CD14-positive monocyte (primary cell): ENCODE measurements at regions not wholly inside any gene's neighbourhood (a gene's known extent, or its start where the extent isn't known, plus 50 kb on each side); places are given as distances from the start of the nearest gene placed in this dataset.

Source experiments
- DNase-seq, 3 donors: peaks; one replicate each; pipeline ENCODE4 v3.0.0-alpha.2; 2011 to 2022
- H2AFZ ChIP-seq: 2 replicates; pipeline ENCODE4 v1.6.0; 2012; ENCODE audit warnings: mild to moderate bottlenecking, low read depth, low read length, inconsistent platforms; ENCODE audit not compliant: insufficient read depth, poor library complexity, severe bottlenecking
- H3K27ac ChIP-seq, 2 donors: 1 replicate in 1 of 2; 2 replicates in 1 of 2; pipeline ENCODE4 v1.5.1; 2012 to 2013; ENCODE audit warnings: low read length in 2 of 2, control low read depth in 1 of 2, inconsistent platforms in 1 of 2, low read depth in 1 of 2, mild to moderate bottlenecking in 1 of 2
- H3K27me3 ChIP-seq, 2 donors: one replicate each; pipeline versions ENCODE4 v1.6.0 to v1.6.1; 2011 to 2013; ENCODE audit warnings: low read length in 2 of 2; ENCODE audit not compliant: control insufficient read depth in 2 of 2, insufficient read depth in 2 of 2
- H3K36me3 ChIP-seq, 2 donors: replicated peaks in 1 of 2; 1 replicate in 1 of 2; 2 replicates in 1 of 2; pipeline versions ENCODE4 v1.5.1 to v1.6.1; 2012 to 2013; ENCODE audit warnings: low read length in 2 of 2, control low read depth in 1 of 2, inconsistent platforms in 1 of 2, mild to moderate bottlenecking in 1 of 2; ENCODE audit not compliant: insufficient read depth in 2 of 2, control insufficient read depth in 1 of 2
- H3K4me1 ChIP-seq, 2 donors: 1 replicate in 1 of 2; 2 replicates in 1 of 2; pipeline versions ENCODE4 v1.5.1 to v1.6.1; 2012 to 2013; ENCODE audit warnings: low read length in 2 of 2, control low read depth in 1 of 2, inconsistent platforms in 1 of 2, mild to moderate bottlenecking in 1 of 2, moderate library complexity in 1 of 2; ENCODE audit not compliant: insufficient read depth in 2 of 2, control insufficient read depth in 1 of 2
- H3K4me2 ChIP-seq: replicated peaks from 2 replicates; pipeline ENCODE3; 2012; ENCODE audit warnings: low read length, moderate library complexity, mild to moderate bottlenecking; ENCODE audit not compliant: poor library complexity, severe bottlenecking; ENCODE audit errors: extremely low read depth
- H3K4me3 ChIP-seq, 3 experiments: fragments of 200-600 bp in 1 of 3; sonication (generic) in 1 of 3; replicated peaks in 1 of 3; 1 replicate in 2 of 3; 2 replicates in 1 of 3; pipeline ENCODE4 v1.5.1; 2011 to 2013; ENCODE audit warnings: low read length in 3 of 3, mild to moderate bottlenecking in 3 of 3, control low read depth in 2 of 3, low read depth in 2 of 3, inconsistent platforms in 1 of 3, moderate library complexity in 1 of 3
- H3K79me2 ChIP-seq: 2 replicates; pipeline ENCODE4 v1.6.0; 2012; ENCODE audit warnings: mild to moderate bottlenecking, control low read depth, inconsistent platforms, low read length, moderate library complexity; ENCODE audit not compliant: insufficient read depth
- H3K9ac ChIP-seq: 2 replicates; pipeline ENCODE4 v1.6.0; 2017; ENCODE audit warnings: low read length, mild to moderate bottlenecking; ENCODE audit not compliant: insufficient read depth, poor library complexity, severe bottlenecking
- H3K9me3 ChIP-seq, 2 donors: replicated peaks in 1 of 2; 1 replicate in 1 of 2; 2 replicates in 1 of 2; pipeline versions ENCODE4 v1.5.1 to v1.6.1; 2012 to 2013; ENCODE audit warnings: low read length in 2 of 2, control low read depth in 1 of 2; ENCODE audit not compliant: control insufficient read depth in 1 of 2, insufficient read depth in 1 of 2
- H4K20me1 ChIP-seq: 2 replicates; pipeline ENCODE4 v1.6.0; 2012; ENCODE audit warnings: mild to moderate bottlenecking, low read length, control low read depth, moderate library complexity; ENCODE audit not compliant: insufficient read depth
- H3K27ac Mint-ChIP-seq, 7 donors: one replicate each; pipeline ENCODE4 v1.8.0; 2020; ENCODE audit warnings: mild to moderate bottlenecking in 7 of 7, mixed read lengths in 7 of 7, moderate library complexity in 6 of 7, inconsistent platforms in 2 of 7
- H3K27me3 Mint-ChIP-seq, 3 donors: one replicate each; pipeline ENCODE4 v1.8.0; 2021 to 2022; ENCODE audit warnings: low read depth in 3 of 3, mild to moderate bottlenecking in 3 of 3, mixed read lengths in 3 of 3, moderate library complexity in 3 of 3, inconsistent platforms in 1 of 3
- H3K36me3 Mint-ChIP-seq, 2 donors: one replicate each; pipeline ENCODE4 v1.8.0; 2020; ENCODE audit warnings: mixed read lengths in 2 of 2, inconsistent platforms in 1 of 2, mild to moderate bottlenecking in 1 of 2
- H3K4me1 Mint-ChIP-seq: one replicate; pipeline ENCODE4 v1.8.0; 2020; ENCODE audit warnings: mild to moderate bottlenecking, mixed read lengths
- H3K4me3 Mint-ChIP-seq, 2 donors: one replicate each; pipeline ENCODE4 v1.8.0; 2020; ENCODE audit warnings: mild to moderate bottlenecking in 2 of 2, mixed read lengths in 2 of 2, moderate library complexity in 1 of 2
- H3K9me3 Mint-ChIP-seq, 7 donors: one replicate each; pipeline ENCODE4 v1.8.0; 2020 to 2022; ENCODE audit warnings: mixed read lengths in 7 of 7, mild to moderate bottlenecking in 6 of 7, moderate library complexity in 6 of 7, inconsistent platforms in 2 of 7
- CTCF ChIP-seq: fragments of 200-600 bp; IDR thresholded peaks from one replicate; pipeline ENCODE4 v1.8.0; 2022; ENCODE audit warnings: antibody characterized with exemption, mild to moderate bottlenecking
- WGBS: methylation state at CpG from one replicate; pipeline ENCODE4 v1.1.5; 2013; ENCODE audit warnings: missing lambda C conversion rate; ENCODE audit not compliant: insufficient coverage; 5-methylcytosine and 5-hydroxymethylcytosine counted together
- intact Hi-C, 2 donors: fragments of 100-400 bp; cut with micrococcal nuclease; formaldehyde crosslinking; loops; one replicate each; pipeline versions ENCODE4 v1.15.0 to v1.15.1; 2023

DNA sequence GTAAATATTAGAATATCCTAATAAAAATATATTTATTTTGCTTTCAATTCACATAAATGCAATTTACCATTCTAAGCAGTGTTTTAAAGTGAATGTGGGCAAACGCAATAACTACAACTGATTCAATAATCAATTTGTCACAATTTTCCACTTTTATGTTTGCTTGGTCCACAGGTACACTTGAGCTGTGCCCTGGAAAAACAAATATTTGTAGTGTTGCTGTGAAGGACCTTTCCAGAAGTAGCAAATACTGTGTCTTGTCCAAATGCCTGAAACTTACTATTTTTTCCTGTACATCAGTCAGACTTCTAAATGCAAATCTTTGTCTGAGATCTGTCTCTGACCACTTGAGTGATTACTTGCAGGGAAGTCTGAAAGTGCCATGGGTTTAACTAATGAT, 845.8 kb upstream of the SLITRK5 start:
- no peak for TF ChIP-seq CTCF
- DNase-seq = no peak
- Mint-ChIP-seq H3K27me3 (no peaks in the 10 kb centered on the region), H3K9me3 (peaks cover 0 to 8% (median 3%) of the 10 kb centered on the region in 7 donors), H3K4me1 (no peaks in the 10 kb centered on the region), H3K4me3 (no peak overlapping the region), H3K36me3 (no peaks in the 10 kb centered on the region), H3K27ac (no peak overlapping the region)
- no peaks in the 10 kb centered on the region for H3K36me3 ChIP-seq
- H3K9ac ChIP-seq = no peak overlapping the region
- intact Hi-C loops = no loop called here
- H4K20me1 ChIP-seq = no peaks in the 10 kb centered on the region
- WGBS = no CpG with 5 or more reads among the region's 1 CpG
- no peaks in the 10 kb centered on the region for H3K4me1 ChIP-seq
- H3K79me2 ChIP-seq = no peaks in the 10 kb centered on the region
- no peak overlapping the region for H3K4me3 ChIP-seq
- no peak overlapping the region for H3K27ac ChIP-seq
- H3K4me2 ChIP-seq = no peak overlapping the region
- no peak overlapping the region for H2AFZ ChIP-seq
- H3K27me3 ChIP-seq = no peaks in the 10 kb centered on the region
- peaks cover 0 to 5% of the 10 kb centered on the region in 2 donors for H3K9me3 ChIP-seq

DNA sequence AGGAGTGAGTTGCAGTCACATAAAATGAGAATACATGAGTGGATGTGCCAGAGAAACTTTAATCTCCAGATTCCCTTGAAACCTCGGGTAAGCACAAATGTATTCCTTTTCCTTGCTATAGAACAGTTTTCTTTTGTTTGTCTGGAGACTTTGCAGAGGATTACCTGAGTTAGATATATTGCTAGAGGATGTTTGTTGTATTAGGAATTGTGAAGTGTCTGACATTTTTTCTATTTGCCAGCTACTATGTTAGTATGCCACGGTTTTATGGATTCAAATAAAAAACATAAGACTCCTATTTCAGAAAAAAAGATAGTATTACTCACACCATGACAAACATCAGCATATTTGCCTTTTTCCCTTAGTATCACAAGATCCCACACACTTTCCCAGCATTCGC, 844.9 kb upstream of the SLITRK5 start:
- Histone ChIP-seq H4K20me1 (no peaks in the 10 kb centered on the region), H3K79me2 (no peaks in the 10 kb centered on the region), H3K4me1 (no peaks in the 10 kb centered on the region), H2AFZ (no peak overlapping the region), H3K4me3 (no peak overlapping the region), H3K9me3 (peaks cover 0 to 5% of the 10 kb centered on the region in 2 donors), H3K4me2 (no peak overlapping the region), H3K36me3 (no peaks in the 10 kb centered on the region), H3K27me3 (no peaks in the 10 kb centered on the region), H3K9ac (no peak overlapping the region), H3K27ac (no peak overlapping the region)
- H3K4me1 Mint-ChIP-seq = no peaks in the 10 kb centered on the region
- H3K27me3 Mint-ChIP-seq = no peaks in the 10 kb centered on the region
- DNase-seq = no peak
- TF ChIP-seq CTCF = no peak
- no CpG with 5 or more reads among the region's 3 CpGs for WGBS
- H3K9me3 Mint-ChIP-seq = peaks cover 0 to 5% (median 3%) of the 10 kb centered on the region in 7 donors
- intact Hi-C loops = no loop called here
- H3K4me3 Mint-ChIP-seq = no peak overlapping the region
- no peak overlapping the region for H3K27ac Mint-ChIP-seq
- H3K36me3 Mint-ChIP-seq = no peaks in the 10 kb centered on the region
